H9 (cell line): ENCODE measurements at regions not wholly inside any gene's neighbourhood (a gene's known extent, or its start where the extent isn't known, plus 50 kb on each side); places are given as distances from the start of the nearest gene placed in this dataset.

Source experiments
- DNase-seq: peaks from one replicate; pipeline ENCODE4 v3.0.0-alpha.2; 2017
- H2AFZ ChIP-seq: one replicate; pipeline ENCODE4 v1.6.1; 2013; ENCODE audit warnings: mild to moderate bottlenecking, low read length, control low read depth, moderate library complexity
- H2AK5ac ChIP-seq: 2 replicates; pipeline ENCODE4 v1.6.1; 2013; ENCODE audit warnings: low read length, control low read depth, mixed read lengths; ENCODE audit not compliant: insufficient read length
- H2BK120ac ChIP-seq: one replicate; pipeline ENCODE4 v1.6.1; 2013; ENCODE audit warnings: low read depth, mild to moderate bottlenecking, low read length, control low read depth, inconsistent platforms; ENCODE audit not compliant: poor library complexity, severe bottlenecking
- H2BK12ac ChIP-seq: 2 replicates; pipeline ENCODE4 v1.6.1; 2013; ENCODE audit warnings: low read length, control low read depth, mixed read lengths, low read depth; ENCODE audit not compliant: insufficient read length
- H2BK15ac ChIP-seq: 2 replicates; pipeline ENCODE4 v1.6.1; 2013; ENCODE audit warnings: low read depth, low read length, control low read depth
- H2BK20ac ChIP-seq: one replicate; pipeline ENCODE4 v1.6.1; 2013; ENCODE audit warnings: low read depth, mild to moderate bottlenecking, low read length, control low read depth, inconsistent platforms; ENCODE audit not compliant: poor library complexity, severe bottlenecking
- H2BK5ac ChIP-seq: 2 replicates; pipeline ENCODE4 v1.6.1; 2013; ENCODE audit warnings: low read length, control low read depth, mixed read lengths; ENCODE audit not compliant: insufficient read length
- H3K14ac ChIP-seq: 2 replicates; pipeline ENCODE4 v1.6.1; 2013; ENCODE audit warnings: low read length, control low read depth; ENCODE audit not compliant: insufficient read depth
- H3K18ac ChIP-seq: 2 replicates; pipeline ENCODE4 v1.6.1; 2013; ENCODE audit warnings: low read depth, mild to moderate bottlenecking, mixed read lengths, low read length, control low read depth; ENCODE audit not compliant: insufficient read length
- H3K23ac ChIP-seq: 2 replicates; pipeline ENCODE4 v1.6.1; 2013; ENCODE audit warnings: low read length, control low read depth, mixed read lengths, low read depth; ENCODE audit not compliant: insufficient read length
- H3K23me2 ChIP-seq: 2 replicates; pipeline ENCODE4 v1.6.1; 2013; ENCODE audit warnings: low read depth, mild to moderate bottlenecking, mixed read lengths, low read length, control low read depth; ENCODE audit not compliant: insufficient read length, poor library complexity, severe bottlenecking
- H3K27ac ChIP-seq: 2 replicates; pipeline ENCODE4 v1.5.1; 2013; ENCODE audit warnings: low read length, control low read depth, mixed read lengths, low read depth; ENCODE audit not compliant: insufficient read length
- H3K27me3 ChIP-seq: 2 replicates; pipeline ENCODE4 v1.6.1; 2013; ENCODE audit warnings: low read length, control low read depth, inconsistent platforms; ENCODE audit not compliant: insufficient read depth
- H3K4ac ChIP-seq: 2 replicates; pipeline ENCODE4 v1.6.1; 2013; ENCODE audit warnings: low read depth, mild to moderate bottlenecking, control low read depth, inconsistent platforms, low read length, moderate library complexity
- H3K4me1 ChIP-seq: 2 replicates; pipeline ENCODE4 v1.6.1; 2013; ENCODE audit warnings: low read length, control low read depth, inconsistent platforms; ENCODE audit not compliant: insufficient read depth
- H3K4me2 ChIP-seq: 2 replicates; pipeline ENCODE4 v1.6.1; 2013; ENCODE audit warnings: low read length, control low read depth, mixed read lengths; ENCODE audit not compliant: insufficient read length, insufficient read depth
- H3K56ac ChIP-seq: 2 replicates; pipeline ENCODE4 v1.6.1; 2013; ENCODE audit warnings: low read depth, mild to moderate bottlenecking, mixed read lengths, low read length, control low read depth; ENCODE audit not compliant: insufficient read length
- H3K79me1 ChIP-seq: 2 replicates; pipeline ENCODE4 v1.6.1; 2013; ENCODE audit warnings: low read depth, mild to moderate bottlenecking, moderate library complexity, low read length, control low read depth, inconsistent platforms; ENCODE audit not compliant: insufficient read depth, poor library complexity, severe bottlenecking
- H3K79me2 ChIP-seq: 2 replicates; pipeline ENCODE4 v1.6.1; 2013; ENCODE audit warnings: low read length, control low read depth, inconsistent platforms; ENCODE audit not compliant: insufficient read depth
- H3K9ac ChIP-seq: 2 replicates; pipeline ENCODE4 v1.6.1; 2013; ENCODE audit warnings: low read length, control low read depth, mixed read lengths; ENCODE audit not compliant: insufficient read length; ENCODE audit errors: extremely low read depth
- H3K9me3 ChIP-seq: one replicate; pipeline ENCODE4 v1.6.1; 2013; ENCODE audit warnings: low read depth, low read length, inconsistent platforms; ENCODE audit not compliant: control insufficient read depth
- H3T11ph ChIP-seq: one replicate; pipeline ENCODE4 v1.6.1; 2013; ENCODE audit warnings: mild to moderate bottlenecking, low read length, control low read depth, inconsistent platforms
- H4K20me1 ChIP-seq: one replicate; pipeline ENCODE4 v1.6.1; 2013; ENCODE audit not compliant: control insufficient read depth, insufficient read length, insufficient read depth
- H4K5ac ChIP-seq: 2 replicates; pipeline ENCODE4 v1.6.1; 2013; ENCODE audit warnings: low read depth, mild to moderate bottlenecking, mixed read lengths, low read length, control low read depth; ENCODE audit not compliant: insufficient read length
- H4K8ac ChIP-seq: replicated peaks from 2 replicates; pipeline ENCODE4 v1.6.1; 2013; ENCODE audit warnings: low read length, control low read depth, mixed read lengths, low read depth; ENCODE audit not compliant: insufficient read length
- H4K91ac ChIP-seq: 2 replicates; pipeline ENCODE4 v1.6.1; 2013; ENCODE audit warnings: low read depth, mild to moderate bottlenecking, moderate library complexity, mixed read lengths, low read length, control low read depth; ENCODE audit not compliant: insufficient read length
- H3K27ac Mint-ChIP-seq, 3 experiments: 2 replicates in 2 of 3; 3 replicates in 1 of 3; pipeline ENCODE4 v1.8.0; 2020 to 2021; ENCODE audit warnings: mixed read lengths in 3 of 3, mild to moderate bottlenecking in 1 of 3, moderate library complexity in 1 of 3
- H3K27me3 Mint-ChIP-seq: 2 replicates; pipeline ENCODE4 v1.8.0; 2021; ENCODE audit warnings: low read depth, mild to moderate bottlenecking, moderate library complexity, mixed read lengths
- H3K36me3 Mint-ChIP-seq, 3 experiments: 2 replicates in 2 of 3; 3 replicates in 1 of 3; pipeline ENCODE4 v1.8.0; 2020 to 2021; ENCODE audit warnings: low read depth in 3 of 3, mixed read lengths in 3 of 3; ENCODE audit not compliant: insufficient read depth in 1 of 3
- H3K4me1 Mint-ChIP-seq, 2 experiments: 2 replicates each; pipeline ENCODE4 v1.8.0; 2020; ENCODE audit warnings: mixed read lengths in 2 of 2
- H3K4me3 Mint-ChIP-seq, 2 experiments: 2 replicates in 1 of 2; 3 replicates in 1 of 2; pipeline ENCODE4 v1.8.0; 2020 to 2021; ENCODE audit warnings: mild to moderate bottlenecking in 2 of 2, mixed read lengths in 2 of 2, moderate library complexity in 1 of 2
- H3K9me3 Mint-ChIP-seq, 2 experiments: 2 replicates in 1 of 2; 3 replicates in 1 of 2; pipeline ENCODE4 v1.8.0; 2020; ENCODE audit warnings: mild to moderate bottlenecking in 2 of 2, mixed read lengths in 2 of 2, moderate library complexity in 1 of 2
- WGBS: extraction: QIAGEN DNeasy Blood & Tissue Kit; methylation state at CpG from one replicate; pipeline ENCODE4 v1.1.7; 2013; ENCODE audit warnings: missing lambda C conversion rate, low lambda C conversion rate, mixed read lengths; ENCODE audit not compliant: insufficient read length; ENCODE audit errors: extremely low coverage; 5-methylcytosine and 5-hydroxymethylcytosine counted together
- TF ChIP-seq, protein P1 (sequence below): fragments of 200-600 bp; sonication (generic); conservative IDR thresholded peaks from 3 replicates; pipeline ENCODE4 v1.8.0; 2021; ENCODE audit warnings: antibody characterized with exemption, mild to moderate bottlenecking

DNA sequence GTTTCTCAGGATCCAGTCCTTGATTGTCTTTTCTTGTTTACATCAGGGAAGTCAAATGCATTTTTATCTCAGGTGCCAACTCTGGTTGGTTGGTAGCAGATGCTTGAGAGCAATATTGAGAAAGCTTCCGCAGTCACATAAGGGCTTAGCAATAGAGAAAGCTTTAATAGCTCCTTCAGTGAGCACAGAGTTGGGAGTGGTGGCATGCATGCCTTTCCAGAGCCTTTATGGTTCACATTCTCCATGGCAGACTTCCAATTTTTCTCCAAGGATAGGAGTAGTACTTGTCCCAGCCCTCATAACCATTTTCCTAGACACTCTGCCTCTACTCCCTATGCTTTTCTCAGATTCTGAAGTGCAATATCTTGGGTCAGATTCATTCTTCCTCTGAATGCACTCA is 280.4 kb downstream of the AEBP2 start:
- Histone ChIP-seq H3K79me1 (no peaks in the 10 kb centered on the region), H3K4me1 (no peaks in the 10 kb centered on the region), H2AK5ac (no peak overlapping the region), H3K9ac (no peak overlapping the region), H3K56ac (no peak overlapping the region), H2BK120ac (no peak overlapping the region), H3K4me2 (no peak overlapping the region), H4K8ac (no peak overlapping the region), H4K5ac (no peak overlapping the region), H4K91ac (no peak overlapping the region), H2AFZ (no peak overlapping the region), H2BK5ac (no peak overlapping the region), H3K23ac (no peak overlapping the region), H3K9me3 (no peaks in the 10 kb centered on the region), H3K23me2 (no peaks in the 10 kb centered on the region), H3T11ph (no peak overlapping the region), H3K14ac (no peak overlapping the region), H3K27ac (no peak overlapping the region), H2BK12ac (no peak overlapping the region), H4K20me1 (no peaks in the 10 kb centered on the region), H3K27me3 (no peaks in the 10 kb centered on the region), H3K4ac (no peak overlapping the region), H3K18ac (no peak overlapping the region), H2BK20ac (no peak overlapping the region), H2BK15ac (no peak overlapping the region), H3K79me2 (no peaks in the 10 kb centered on the region)
- no peaks in the 10 kb centered on the region for H3K9me3 Mint-ChIP-seq
- H3K27ac Mint-ChIP-seq: no peak overlapping the region
- no peaks in the 10 kb centered on the region for H3K27me3 Mint-ChIP-seq
- no peaks in the 10 kb centered on the region for H3K4me1 Mint-ChIP-seq
- H3K36me3 Mint-ChIP-seq: no peaks in the 10 kb centered on the region
- DNase-seq: no peak
- H3K4me3 Mint-ChIP-seq: no peak overlapping the region
- no CpG with 5 or more reads among the region's 1 CpG for WGBS
- TF ChIP-seq, protein P1, sequence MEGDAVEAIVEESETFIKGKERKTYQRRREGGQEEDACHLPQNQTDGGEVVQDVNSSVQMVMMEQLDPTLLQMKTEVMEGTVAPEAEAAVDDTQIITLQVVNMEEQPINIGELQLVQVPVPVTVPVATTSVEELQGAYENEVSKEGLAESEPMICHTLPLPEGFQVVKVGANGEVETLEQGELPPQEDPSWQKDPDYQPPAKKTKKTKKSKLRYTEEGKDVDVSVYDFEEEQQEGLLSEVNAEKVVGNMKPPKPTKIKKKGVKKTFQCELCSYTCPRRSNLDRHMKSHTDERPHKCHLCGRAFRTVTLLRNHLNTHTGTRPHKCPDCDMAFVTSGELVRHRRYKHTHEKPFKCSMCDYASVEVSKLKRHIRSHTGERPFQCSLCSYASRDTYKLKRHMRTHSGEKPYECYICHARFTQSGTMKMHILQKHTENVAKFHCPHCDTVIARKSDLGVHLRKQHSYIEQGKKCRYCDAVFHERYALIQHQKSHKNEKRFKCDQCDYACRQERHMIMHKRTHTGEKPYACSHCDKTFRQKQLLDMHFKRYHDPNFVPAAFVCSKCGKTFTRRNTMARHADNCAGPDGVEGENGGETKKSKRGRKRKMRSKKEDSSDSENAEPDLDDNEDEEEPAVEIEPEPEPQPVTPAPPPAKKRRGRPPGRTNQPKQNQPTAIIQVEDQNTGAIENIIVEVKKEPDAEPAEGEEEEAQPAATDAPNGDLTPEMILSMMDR: no peak
